22Rv1 (cell line): ENCODE measurements at regions not wholly inside any gene's neighbourhood (a gene's known extent, or its start where the extent isn't known, plus 50 kb on each side); places are given as distances from the start of the nearest gene placed in this dataset.

Experiments used
- H3K27ac ChIP-seq: fragments of 450-650 bp; 2 replicates; pipeline ENCODE4 v1.5.1; 2017
- ZFX ChIP-seq: fragments of 450-650 bp; IDR thresholded peaks from 2 replicates; pipeline ENCODE4 v1.6.1; 2017; ENCODE audit warnings: antibody characterized with exemption, borderline replicate concordance
- TF ChIP-seq, protein P1 (sequence below): fragments of 450-650 bp; IDR thresholded peaks from 2 replicates; pipeline ENCODE4 v1.5.1; 2017; ENCODE audit warnings: mild to moderate bottlenecking

DNA sequence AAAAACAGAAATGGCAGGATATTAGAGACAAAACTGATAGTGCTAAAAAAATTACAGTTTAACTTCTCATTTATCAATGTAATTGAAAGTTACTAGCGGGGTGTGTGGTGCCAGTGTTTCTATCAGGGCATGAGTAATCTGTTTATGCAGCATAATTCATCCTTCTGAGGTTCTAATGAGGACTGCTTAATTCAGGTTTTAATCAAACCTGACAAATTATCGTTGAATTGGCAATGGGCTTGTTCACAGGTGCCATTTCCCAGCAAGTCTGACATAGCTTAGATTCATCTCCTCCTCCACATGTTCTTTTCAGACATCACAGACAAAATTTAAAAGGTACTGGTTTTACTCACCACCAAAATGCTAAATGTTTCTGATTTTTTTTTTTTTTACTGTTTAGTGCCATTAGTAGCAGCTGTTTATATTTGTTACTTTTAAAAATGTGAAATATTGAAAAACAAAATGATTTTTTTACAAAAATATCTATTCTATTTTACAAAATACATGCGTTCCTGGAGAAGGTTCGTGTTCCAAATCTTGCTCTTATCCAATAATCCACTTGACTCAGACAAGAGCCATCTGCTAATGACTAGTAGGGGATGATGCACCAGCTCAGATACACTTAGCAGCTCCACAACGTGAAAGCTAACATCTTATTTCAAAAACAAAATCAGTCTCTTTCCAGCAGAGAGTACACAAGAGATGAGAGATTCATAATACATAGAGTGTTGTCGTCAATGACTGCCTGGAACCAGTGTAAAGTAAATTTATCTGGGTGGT lies 447.7 kb upstream of the DPPA4 start:
- TF ChIP-seq, protein P1, sequence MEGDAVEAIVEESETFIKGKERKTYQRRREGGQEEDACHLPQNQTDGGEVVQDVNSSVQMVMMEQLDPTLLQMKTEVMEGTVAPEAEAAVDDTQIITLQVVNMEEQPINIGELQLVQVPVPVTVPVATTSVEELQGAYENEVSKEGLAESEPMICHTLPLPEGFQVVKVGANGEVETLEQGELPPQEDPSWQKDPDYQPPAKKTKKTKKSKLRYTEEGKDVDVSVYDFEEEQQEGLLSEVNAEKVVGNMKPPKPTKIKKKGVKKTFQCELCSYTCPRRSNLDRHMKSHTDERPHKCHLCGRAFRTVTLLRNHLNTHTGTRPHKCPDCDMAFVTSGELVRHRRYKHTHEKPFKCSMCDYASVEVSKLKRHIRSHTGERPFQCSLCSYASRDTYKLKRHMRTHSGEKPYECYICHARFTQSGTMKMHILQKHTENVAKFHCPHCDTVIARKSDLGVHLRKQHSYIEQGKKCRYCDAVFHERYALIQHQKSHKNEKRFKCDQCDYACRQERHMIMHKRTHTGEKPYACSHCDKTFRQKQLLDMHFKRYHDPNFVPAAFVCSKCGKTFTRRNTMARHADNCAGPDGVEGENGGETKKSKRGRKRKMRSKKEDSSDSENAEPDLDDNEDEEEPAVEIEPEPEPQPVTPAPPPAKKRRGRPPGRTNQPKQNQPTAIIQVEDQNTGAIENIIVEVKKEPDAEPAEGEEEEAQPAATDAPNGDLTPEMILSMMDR: no peak
- no peak for TF ChIP-seq ZFX
- no peak overlapping the region for H3K27ac ChIP-seq

DNA sequence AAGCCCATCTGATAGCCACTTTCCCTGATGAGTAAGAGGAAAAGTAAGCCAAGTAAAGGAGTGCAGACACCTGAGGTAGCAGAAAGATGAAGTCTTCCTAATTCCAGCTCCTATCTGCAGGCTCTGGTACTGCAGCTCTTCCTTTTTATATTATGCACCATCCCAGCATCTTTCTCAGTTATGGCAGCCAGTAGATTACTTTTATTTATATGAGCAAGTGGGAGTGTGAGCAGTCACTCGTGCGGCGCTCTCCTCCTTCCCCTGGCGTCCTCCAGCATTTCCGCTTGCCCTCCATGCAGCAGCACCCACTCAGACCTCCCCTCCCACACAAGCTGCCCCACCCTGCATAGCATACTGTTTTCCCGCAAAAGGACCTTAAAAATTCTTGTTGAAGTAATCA lies 465.9 kb upstream of the DPPA4 start:
- H3K27ac ChIP-seq: no peak overlapping the region
- TF ChIP-seq, protein P1: peak; percentile 52
- no peak for TF ChIP-seq ZFX

DNA sequence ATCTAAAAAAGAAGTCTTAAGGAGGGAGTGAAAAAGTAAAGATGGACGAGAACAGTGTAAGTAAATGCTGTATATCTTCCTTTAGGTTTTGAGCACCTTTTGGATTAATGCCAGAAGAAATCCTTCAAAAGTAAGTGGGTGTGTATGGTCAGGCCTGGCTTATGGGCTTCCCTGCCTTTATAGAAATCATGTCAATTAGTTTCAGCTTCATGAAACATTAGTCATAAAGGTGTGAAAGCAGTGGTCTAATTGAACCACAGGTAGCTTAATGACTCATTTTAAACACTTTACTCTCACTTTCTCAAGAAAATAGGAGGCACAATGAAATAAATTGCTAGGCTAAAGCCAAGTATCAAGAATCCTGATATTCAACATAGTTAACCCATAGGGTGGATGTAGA lies 467.4 kb upstream of the DPPA4 start:
- no peak overlapping the region for H3K27ac ChIP-seq
- TF ChIP-seq, protein P1: no peak
- no peak for TF ChIP-seq ZFX

DNA sequence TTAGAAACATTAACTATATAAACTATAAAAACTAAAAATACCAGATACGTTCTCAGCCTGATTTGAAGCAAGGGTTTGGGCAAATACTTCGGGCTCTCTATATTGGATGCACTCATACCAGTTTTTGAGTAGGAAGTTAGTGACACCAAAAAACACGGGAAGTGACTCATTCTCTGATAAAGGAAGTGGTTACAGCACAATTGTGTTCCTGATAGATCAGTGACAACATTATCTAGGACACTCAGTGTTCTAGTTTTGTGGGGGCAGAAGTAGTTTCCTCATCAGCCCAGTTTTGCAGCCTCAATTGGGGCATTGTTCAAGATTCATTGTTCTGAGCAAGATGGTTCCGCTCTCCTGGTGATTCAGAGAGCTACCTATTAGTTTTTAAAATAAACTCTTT lies 469.6 kb upstream of the DPPA4 start:
- no peak overlapping the region for H3K27ac ChIP-seq
- TF ChIP-seq, protein P1: no peak
- TF ChIP-seq ZFX: no peak

DNA sequence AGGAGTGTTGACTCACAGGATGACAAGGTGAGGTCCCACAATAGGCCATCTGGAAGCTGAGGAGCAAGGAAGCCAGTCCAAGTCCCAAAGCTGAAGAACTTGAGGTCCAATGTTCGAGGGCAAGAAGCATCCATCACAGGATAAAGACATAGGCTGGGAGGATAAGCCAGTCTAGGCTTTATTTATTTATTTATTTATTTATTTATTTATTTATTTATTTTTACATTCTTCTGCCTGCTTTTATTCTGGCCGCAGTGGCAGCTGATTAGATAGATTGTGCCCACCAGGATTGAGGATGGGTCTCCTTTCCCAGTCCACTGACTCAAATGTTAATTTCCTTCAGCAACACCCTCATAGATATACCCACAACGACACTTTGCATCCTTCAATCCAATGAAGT lies 472.2 kb upstream of the DPPA4 start:
- no peak overlapping the region for H3K27ac ChIP-seq
- TF ChIP-seq, protein P1: no peak
- no peak for TF ChIP-seq ZFX

DNA sequence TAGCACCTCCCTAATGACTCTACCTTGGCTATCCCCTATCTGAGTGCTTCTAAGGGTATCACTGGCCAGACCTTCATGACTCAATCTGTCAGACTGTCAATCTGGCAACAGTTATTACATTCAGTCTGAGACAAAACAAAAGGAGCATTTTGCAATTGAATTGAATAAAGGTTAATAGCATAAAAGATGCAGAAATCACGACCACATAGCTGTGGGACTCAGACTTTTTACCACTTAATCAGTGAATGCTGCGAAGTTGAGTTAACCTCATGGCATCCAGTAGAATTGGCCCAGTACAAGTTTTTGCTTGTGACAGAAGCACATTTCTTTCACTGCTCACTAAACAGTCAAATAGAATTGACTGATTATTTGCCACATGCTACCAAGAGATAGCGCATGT lies 480.7 kb upstream of the DPPA4 start:
- no peak for TF ChIP-seq ZFX
- TF ChIP-seq, protein P1: no peak
- H3K27ac ChIP-seq: no peak overlapping the region

DNA sequence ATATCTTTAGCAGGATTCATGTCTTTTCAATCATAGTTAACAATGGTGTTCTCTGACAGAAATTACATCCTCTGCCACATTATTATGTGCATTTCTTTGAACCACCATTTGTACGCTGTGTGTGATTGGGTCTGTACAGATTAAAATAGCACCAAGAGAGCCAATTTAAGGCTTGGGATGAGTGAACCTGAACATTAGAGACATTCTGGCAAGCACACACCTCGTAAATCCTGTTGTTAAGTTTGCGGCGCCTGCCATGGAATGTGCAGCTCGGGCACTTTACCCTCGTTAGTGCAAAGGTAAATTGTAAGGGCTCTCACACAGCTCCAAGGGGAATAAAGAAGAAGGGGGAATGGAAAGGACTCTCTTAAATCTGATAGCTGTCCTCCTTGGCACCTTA lies 482.4 kb upstream of the DPPA4 start:
- H3K27ac ChIP-seq: no peak overlapping the region
- TF ChIP-seq ZFX: no peak
- TF ChIP-seq, protein P1: no peak
